Ascending aorta (tissue), 2 donors: ENCODE measurements at regions not wholly inside any gene's neighbourhood (a gene's known extent, or its start where the extent isn't known, plus 50 kb on each side); places are given as distances from the start of the nearest gene placed in this dataset.

Experiments
- DNase-seq, 2 donors: peaks; one replicate each; pipeline ENCODE4 v3.0.0-alpha.2; 2019; ENCODE audit warnings: low spot score in 2 of 2
- H3K27ac ChIP-seq, 2 donors: fragments of 200-600 bp; sonication (generic); one replicate each; pipeline ENCODE4 v1.5.1; 2016 to 2017; ENCODE audit warnings: mild to moderate bottlenecking in 1 of 2
- H3K27me3 ChIP-seq: fragments of 200-600 bp; sonication (generic); one replicate; pipeline ENCODE4 v1.5.1; 2017
- H3K36me3 ChIP-seq, 2 donors: fragments of 200-600 bp; sonication (generic); one replicate each; pipeline ENCODE4 v1.5.1; 2016
- H3K4me1 ChIP-seq, 2 donors: fragments of 200-600 bp; sonication (generic); one replicate each; pipeline ENCODE4 v1.5.1; 2016 to 2017; ENCODE audit warnings: mild to moderate bottlenecking in 1 of 2
- H3K4me3 ChIP-seq, 2 donors: fragments of 200-600 bp; sonication (generic); one replicate each; pipeline ENCODE4 v1.5.1; 2016 to 2017; ENCODE audit warnings: mild to moderate bottlenecking in 1 of 2
- H3K9me3 ChIP-seq, 2 donors: fragments of 200-600 bp; sonication (generic); one replicate each; pipeline ENCODE4 v1.5.1; 2016
- intact Hi-C: fragments of 100-400 bp; cut with DNase I; formaldehyde crosslinking; loops from one replicate; pipeline ENCODE4 v1.15.1; 2023
- TF ChIP-seq, protein P1 (sequence below), 3 experiments: fragments of 200-600 bp in 2 of 3; fragments of 450-650 bp in 1 of 3; sonication (generic) in 2 of 3; IDR thresholded peaks; one replicate each; pipeline ENCODE4 v1.5.1; 2016 to 2019; ENCODE audit warnings: antibody characterized with exemption in 3 of 3, mild to moderate bottlenecking in 1 of 3, moderate library complexity in 1 of 3

DNA sequence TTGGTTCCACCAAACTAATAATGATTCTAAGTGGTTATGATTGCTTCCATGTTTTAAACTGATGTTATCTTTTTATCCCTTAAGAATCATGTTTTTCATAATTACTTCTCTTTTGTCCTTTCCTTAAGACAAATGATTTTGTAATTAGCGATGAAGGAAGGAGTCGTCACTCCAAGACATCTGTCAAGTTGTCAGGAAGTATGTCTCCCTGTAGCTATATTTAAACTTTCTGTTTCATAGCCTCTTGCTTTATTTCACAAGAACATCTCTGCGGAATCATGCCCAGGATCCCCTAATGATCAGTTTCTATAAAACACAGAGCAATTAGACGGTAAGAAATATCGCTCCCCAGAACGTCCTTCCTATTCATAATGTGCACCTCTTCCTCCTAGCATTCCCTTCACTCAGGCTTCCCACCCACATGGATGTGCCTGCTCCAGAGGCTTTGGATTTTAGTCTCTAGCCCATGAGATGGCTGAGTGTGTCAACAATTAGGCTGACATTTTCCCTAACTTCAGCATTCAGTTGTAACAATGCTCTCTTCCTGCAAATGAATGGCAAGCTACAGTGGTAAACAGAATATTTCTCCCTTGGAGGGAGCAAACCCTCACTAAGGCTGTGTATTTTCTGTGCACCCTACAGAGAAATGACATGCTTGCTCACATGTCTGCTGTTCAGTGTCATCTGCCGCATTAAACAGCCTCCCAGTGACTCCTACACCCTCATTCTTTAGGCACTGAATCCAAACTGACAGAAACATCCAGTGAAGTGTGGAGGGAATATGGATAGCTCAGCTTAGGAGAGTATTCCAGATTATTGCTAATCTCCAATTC lies 879.6 kb upstream of the CELF4 start:
- TF ChIP-seq, protein P1, sequence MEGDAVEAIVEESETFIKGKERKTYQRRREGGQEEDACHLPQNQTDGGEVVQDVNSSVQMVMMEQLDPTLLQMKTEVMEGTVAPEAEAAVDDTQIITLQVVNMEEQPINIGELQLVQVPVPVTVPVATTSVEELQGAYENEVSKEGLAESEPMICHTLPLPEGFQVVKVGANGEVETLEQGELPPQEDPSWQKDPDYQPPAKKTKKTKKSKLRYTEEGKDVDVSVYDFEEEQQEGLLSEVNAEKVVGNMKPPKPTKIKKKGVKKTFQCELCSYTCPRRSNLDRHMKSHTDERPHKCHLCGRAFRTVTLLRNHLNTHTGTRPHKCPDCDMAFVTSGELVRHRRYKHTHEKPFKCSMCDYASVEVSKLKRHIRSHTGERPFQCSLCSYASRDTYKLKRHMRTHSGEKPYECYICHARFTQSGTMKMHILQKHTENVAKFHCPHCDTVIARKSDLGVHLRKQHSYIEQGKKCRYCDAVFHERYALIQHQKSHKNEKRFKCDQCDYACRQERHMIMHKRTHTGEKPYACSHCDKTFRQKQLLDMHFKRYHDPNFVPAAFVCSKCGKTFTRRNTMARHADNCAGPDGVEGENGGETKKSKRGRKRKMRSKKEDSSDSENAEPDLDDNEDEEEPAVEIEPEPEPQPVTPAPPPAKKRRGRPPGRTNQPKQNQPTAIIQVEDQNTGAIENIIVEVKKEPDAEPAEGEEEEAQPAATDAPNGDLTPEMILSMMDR (IDR thresholded peaks at IDR 0.05): no peak
- Histone ChIP-seq H3K4me1 (no peaks in the 10 kb centered on the region), H3K27me3 (no peaks in the 10 kb centered on the region), H3K27ac (no peak overlapping the region), H3K4me3 (no peak overlapping the region), H3K9me3 (no peaks in the 10 kb centered on the region), H3K36me3 (no peaks in the 10 kb centered on the region)
- intact Hi-C loops: no loop called here
- DNase-seq: no peak

DNA sequence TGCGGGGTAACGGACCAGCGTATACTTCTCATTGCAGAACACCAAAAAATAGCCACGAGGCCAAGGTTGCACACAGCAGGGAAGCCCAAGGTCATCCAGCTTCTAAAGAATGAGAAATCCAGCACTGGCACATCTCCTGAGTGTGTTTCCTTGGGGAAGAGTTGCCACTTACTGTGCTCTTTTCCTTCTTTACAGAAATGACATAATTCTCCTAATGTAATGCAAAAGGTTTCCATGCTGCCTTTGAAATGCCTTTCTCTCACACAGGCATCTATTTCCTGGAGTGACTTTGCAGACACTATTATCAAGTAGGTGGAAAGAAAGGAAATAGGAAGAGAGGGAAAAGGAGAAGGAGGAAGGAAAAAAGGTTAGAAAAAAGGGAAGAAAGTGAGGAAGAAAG lies 862.1 kb upstream of the CELF4 start:
- Histone ChIP-seq H3K4me3 (no peak overlapping the region), H3K4me1 (no peaks in the 10 kb centered on the region), H3K36me3 (no peaks in the 10 kb centered on the region), H3K27ac (no peak overlapping the region), H3K9me3 (no peaks in the 10 kb centered on the region), H3K27me3 (no peaks in the 10 kb centered on the region)
- intact Hi-C loops: no loop called here
- no peak for DNase-seq
- TF ChIP-seq, protein P1 (IDR thresholded peaks at IDR 0.05): no peak

DNA sequence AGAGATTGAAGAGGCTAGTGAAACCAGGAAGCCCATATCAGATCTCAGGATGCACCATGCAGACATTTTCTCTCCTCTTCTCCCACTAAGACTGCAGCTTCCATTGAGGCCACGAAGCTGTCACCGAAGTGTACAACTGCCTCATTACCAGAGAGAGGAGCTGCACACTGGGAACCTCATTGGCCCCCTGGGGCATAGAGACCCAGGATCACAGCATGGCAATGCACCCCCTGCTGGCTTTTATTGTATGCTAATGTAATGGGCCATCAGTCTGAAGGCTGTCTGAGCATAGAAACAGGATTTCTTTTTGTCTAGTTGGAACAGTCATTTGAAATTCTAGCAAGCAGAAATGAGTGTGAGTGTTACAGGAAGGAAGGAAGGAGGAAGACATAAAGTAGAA lies 861.6 kb upstream of the CELF4 start:
- no peak overlapping the region for H3K4me3 ChIP-seq
- TF ChIP-seq, protein P1 (IDR thresholded peaks at IDR 0.05): no peak
- H3K9me3 ChIP-seq: no peaks in the 10 kb centered on the region
- H3K27me3 ChIP-seq: no peaks in the 10 kb centered on the region
- intact Hi-C loops: no loop called here
- H3K36me3 ChIP-seq: no peaks in the 10 kb centered on the region
- no peaks in the 10 kb centered on the region for H3K4me1 ChIP-seq
- no peak for DNase-seq
- no peak overlapping the region for H3K27ac ChIP-seq

DNA sequence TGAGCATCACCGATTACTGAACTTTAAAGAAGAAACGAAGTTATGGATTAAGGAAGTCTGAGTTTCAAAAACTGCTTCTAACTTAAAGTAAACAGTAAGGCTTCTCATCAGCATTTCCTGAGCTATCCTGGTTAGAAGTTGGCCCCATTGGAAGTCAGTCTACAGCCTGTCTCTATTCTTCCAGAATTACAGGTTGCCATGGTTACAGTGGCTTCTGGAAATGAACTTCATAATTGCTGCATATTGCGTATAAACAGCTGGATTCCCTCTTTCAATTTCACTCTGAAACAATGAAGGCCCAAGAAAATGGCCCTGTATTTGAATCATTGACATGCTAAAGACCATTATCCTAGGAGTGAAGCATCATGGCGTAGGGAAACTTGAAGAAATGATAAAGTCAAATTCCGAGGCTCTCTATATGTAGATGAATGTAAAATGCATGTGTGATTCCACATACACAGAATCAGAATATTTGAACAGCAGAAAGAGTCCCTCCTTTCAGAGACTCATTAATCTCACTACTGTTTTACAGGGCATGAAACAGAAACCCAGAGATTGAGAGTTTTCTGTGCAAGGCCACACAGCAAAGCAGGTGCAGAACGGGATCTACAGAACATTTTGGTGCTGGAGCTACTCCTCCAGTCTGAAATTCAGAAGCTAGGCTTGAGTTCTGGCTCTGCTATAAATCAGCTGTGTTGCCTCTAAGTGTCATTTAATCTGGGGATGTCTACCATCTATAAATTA lies 856.4 kb upstream of the CELF4 start:
- Histone ChIP-seq H3K36me3 (no peaks in the 10 kb centered on the region), H3K27me3 (no peaks in the 10 kb centered on the region), H3K27ac (no peak overlapping the region), H3K9me3 (no peaks in the 10 kb centered on the region), H3K4me1 (no peaks in the 10 kb centered on the region), H3K4me3 (no peak overlapping the region)
- no peak for DNase-seq
- TF ChIP-seq, protein P1 (IDR thresholded peaks at IDR 0.05): no peak
- intact Hi-C loops: no loop called here

DNA sequence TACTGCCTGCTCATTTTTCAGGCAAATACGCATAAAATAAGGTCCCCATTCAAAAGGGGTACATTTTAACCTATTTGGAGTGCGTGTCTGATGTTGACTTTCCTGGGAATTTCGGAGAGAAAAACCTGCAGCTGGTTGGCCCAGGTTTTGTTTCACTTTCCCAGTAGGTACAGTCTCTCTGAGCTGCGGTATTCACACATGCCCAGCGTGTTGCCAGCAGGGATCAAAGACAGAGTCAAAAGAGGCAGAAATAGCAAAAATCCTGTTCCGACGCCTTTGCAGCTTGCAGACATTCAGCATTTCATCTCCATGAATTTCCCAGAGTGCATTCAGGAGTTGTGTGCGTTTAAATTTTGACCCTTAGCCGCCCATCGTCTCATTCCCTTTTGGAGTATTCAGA lies 855.4 kb upstream of the CELF4 start:
- TF ChIP-seq, protein P1 (IDR thresholded peaks at IDR 0.05): no peak
- intact Hi-C loops: no loop called here

More for the DNA sequence above, 855.4 kb upstream of the CELF4 start:
- no peaks in the 10 kb centered on the region for H3K27me3 ChIP-seq
- H3K4me1 ChIP-seq: no peaks in the 10 kb centered on the region
- no peaks in the 10 kb centered on the region for H3K36me3 ChIP-seq
- H3K9me3 ChIP-seq: no peaks in the 10 kb centered on the region
- no peak overlapping the region for H3K4me3 ChIP-seq
- no peak for DNase-seq
- H3K27ac ChIP-seq: no peak overlapping the region
